ENCODE measurements at regions not wholly inside any gene's neighbourhood (a gene's known extent, or its start where the extent isn't known, plus 50 kb on each side); places are given as distances from the start of the nearest gene placed in this dataset.

DNA sequence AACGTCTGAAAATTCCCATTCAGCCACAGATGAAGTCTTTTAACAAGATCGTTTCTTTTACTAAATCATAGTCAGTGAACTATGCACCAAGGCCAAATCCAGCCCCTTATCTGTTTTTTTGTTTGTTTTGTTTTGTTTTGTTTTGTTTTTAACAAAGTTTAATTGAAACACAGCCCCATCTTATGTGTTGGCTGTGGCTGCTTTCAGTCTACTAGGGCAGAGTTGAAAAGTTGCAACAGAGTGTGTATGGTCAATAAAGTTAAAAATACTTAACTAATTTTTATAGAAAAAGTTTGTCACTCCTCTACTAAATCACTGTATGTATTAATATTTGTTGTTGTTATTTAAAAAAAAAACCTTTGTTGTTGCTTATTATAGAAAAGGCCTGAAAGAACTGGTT is 137.1 kb downstream of the CAAP1 start:
- intact Hi-C loops (cut with micrococcal nuclease; ENCODE audit: unreplicated experiment), result no loop called here
- Histone ChIP-seq H3K27me3 (ENCODE audit: control insufficient read depth, insufficient read depth, low read length) (no peaks in the 10 kb centered on the region), H3K27ac (ENCODE audit: low read length) (no peak overlapping the region), H3K36me3 (ENCODE audit: control insufficient read depth, insufficient read depth, low read length) (no peaks in the 10 kb centered on the region), H3K9me3 (ENCODE audit: control insufficient read depth, insufficient read depth, low read depth, low read length) (no peaks in the 10 kb centered on the region), H3K4me1 (ENCODE audit: control insufficient read depth, insufficient read depth, low read length) (no peaks in the 10 kb centered on the region), H3K4me3 (ENCODE audit: low read depth in 2 of 2, low read length in 2 of 2) (no peak overlapping the region)
- DNase-seq (ENCODE audit: low read depth, low spot score), result no peak
- ChIA-PET CTCF (no interaction called here), POLR2A (no interaction called here)
- ATAC-seq, result no peak
- no peak for TF ChIP-seq SIN3A (IDR thresholded peaks at IDR 0.05; ENCODE audit: borderline replicate concordance, insufficient read depth, low read depth, low read length)
- TF ChIP-seq POLR2AphosphoS5 (IDR thresholded peaks at IDR 0.05; ENCODE audit: low read depth, low read length), result no peak
- TF ChIP-seq, protein P1, sequence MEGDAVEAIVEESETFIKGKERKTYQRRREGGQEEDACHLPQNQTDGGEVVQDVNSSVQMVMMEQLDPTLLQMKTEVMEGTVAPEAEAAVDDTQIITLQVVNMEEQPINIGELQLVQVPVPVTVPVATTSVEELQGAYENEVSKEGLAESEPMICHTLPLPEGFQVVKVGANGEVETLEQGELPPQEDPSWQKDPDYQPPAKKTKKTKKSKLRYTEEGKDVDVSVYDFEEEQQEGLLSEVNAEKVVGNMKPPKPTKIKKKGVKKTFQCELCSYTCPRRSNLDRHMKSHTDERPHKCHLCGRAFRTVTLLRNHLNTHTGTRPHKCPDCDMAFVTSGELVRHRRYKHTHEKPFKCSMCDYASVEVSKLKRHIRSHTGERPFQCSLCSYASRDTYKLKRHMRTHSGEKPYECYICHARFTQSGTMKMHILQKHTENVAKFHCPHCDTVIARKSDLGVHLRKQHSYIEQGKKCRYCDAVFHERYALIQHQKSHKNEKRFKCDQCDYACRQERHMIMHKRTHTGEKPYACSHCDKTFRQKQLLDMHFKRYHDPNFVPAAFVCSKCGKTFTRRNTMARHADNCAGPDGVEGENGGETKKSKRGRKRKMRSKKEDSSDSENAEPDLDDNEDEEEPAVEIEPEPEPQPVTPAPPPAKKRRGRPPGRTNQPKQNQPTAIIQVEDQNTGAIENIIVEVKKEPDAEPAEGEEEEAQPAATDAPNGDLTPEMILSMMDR (IDR thresholded peaks at IDR 0.05), result no peak
- TF ChIP-seq TCF7L2 (IDR thresholded peaks at IDR 0.05; ENCODE audit: low read depth, low read length), result no peak
- TF ChIP-seq, protein P2, sequence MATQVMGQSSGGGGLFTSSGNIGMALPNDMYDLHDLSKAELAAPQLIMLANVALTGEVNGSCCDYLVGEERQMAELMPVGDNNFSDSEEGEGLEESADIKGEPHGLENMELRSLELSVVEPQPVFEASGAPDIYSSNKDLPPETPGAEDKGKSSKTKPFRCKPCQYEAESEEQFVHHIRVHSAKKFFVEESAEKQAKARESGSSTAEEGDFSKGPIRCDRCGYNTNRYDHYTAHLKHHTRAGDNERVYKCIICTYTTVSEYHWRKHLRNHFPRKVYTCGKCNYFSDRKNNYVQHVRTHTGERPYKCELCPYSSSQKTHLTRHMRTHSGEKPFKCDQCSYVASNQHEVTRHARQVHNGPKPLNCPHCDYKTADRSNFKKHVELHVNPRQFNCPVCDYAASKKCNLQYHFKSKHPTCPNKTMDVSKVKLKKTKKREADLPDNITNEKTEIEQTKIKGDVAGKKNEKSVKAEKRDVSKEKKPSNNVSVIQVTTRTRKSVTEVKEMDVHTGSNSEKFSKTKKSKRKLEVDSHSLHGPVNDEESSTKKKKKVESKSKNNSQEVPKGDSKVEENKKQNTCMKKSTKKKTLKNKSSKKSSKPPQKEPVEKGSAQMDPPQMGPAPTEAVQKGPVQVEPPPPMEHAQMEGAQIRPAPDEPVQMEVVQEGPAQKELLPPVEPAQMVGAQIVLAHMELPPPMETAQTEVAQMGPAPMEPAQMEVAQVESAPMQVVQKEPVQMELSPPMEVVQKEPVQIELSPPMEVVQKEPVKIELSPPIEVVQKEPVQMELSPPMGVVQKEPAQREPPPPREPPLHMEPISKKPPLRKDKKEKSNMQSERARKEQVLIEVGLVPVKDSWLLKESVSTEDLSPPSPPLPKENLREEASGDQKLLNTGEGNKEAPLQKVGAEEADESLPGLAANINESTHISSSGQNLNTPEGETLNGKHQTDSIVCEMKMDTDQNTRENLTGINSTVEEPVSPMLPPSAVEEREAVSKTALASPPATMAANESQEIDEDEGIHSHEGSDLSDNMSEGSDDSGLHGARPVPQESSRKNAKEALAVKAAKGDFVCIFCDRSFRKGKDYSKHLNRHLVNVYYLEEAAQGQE (IDR thresholded peaks at IDR 0.05; ENCODE audit: insufficient read depth in 1 of 2, low read depth in 2 of 2, low read length in 1 of 2), result no peak
- in situ Hi-C loops (cut with HindIII; ENCODE audit: low pct_unique_long_range_greater_than_20kb, low sequenced_read_pairs), result no loop called here
- no TSS peak for BruUV-seq (replicated peaks)

DNA sequence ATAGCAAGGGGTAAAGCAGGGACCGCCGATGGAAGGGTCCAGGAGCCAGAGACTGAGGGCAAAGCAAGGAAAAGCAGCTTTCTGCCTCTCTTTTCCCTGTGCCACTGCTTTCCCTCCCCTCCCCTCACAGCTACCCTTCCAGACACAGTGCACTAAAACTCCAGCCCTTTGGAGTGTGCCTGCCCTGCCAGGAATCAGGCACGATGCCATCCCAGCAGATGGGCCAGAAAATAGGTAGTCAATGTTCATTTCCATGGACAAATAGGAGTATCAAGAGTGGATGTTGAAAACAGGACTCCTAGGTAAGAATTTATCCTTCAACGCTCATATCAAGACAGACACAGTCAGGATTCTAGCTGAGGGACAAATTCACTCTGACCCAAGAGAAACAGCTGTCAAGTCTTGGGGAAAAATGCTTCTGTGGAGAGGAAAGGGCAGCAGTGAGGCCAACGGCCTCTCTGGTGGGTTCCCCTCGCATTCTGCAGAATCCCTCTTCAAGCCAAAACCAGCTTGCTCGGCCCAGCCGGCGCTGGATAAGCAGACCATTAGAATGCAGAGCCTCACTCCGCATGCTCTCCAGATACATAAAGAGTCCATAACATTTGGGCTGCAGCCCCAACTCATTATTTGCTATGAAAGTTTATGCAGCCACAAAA is 138.0 kb downstream of the CAAP1 start:
- DNase-seq (ENCODE audit: low read depth, low spot score) (no peak), ATAC-seq (no peak)
- H3K9me3 ChIP-seq (ENCODE audit: control insufficient read depth, insufficient read depth, low read depth, low read length), result no peaks in the 10 kb centered on the region
- in situ Hi-C loops (cut with HindIII; ENCODE audit: low pct_unique_long_range_greater_than_20kb, low sequenced_read_pairs), result no loop called here
- no peaks in the 10 kb centered on the region for H3K27me3 ChIP-seq (ENCODE audit: control insufficient read depth, insufficient read depth, low read length)
- no peaks in the 10 kb centered on the region for H3K4me1 ChIP-seq (ENCODE audit: control insufficient read depth, insufficient read depth, low read length)
- H3K4me3 ChIP-seq (ENCODE audit: low read depth in 2 of 2, low read length in 2 of 2), result no peak overlapping the region
- H3K27ac ChIP-seq (ENCODE audit: low read length), result no peak overlapping the region
- TF ChIP-seq SIN3A (IDR thresholded peaks at IDR 0.05; ENCODE audit: borderline replicate concordance, insufficient read depth, low read depth, low read length) (no peak), POLR2AphosphoS5 (IDR thresholded peaks at IDR 0.05; ENCODE audit: low read depth, low read length) (no peak)
- TF ChIP-seq, protein P2 (IDR thresholded peaks at IDR 0.05; ENCODE audit: insufficient read depth in 1 of 2, low read depth in 2 of 2, low read length in 1 of 2), result no peak
- H3K36me3 ChIP-seq (ENCODE audit: control insufficient read depth, insufficient read depth, low read length), result no peaks in the 10 kb centered on the region
- CTCF ChIA-PET, result no interaction called here
- intact Hi-C loops (cut with micrococcal nuclease; ENCODE audit: unreplicated experiment), result no loop called here
- no TSS peak for BruUV-seq (replicated peaks)
- POLR2A ChIA-PET, result no interaction called here
